Ectodermal cell (in vitro differentiated cells): ENCODE measurements at regions not wholly inside any gene's neighbourhood (a gene's known extent, or its start where the extent isn't known, plus 50 kb on each side); places are given as distances from the start of the nearest gene placed in this dataset.

ENCODE experiments used
- H3K27ac ChIP-seq: 2 replicates; pipeline ENCODE4 v1.7.0; 2013; ENCODE audit warnings: mild to moderate bottlenecking, low read depth, low read length; ENCODE audit not compliant: insufficient read depth, poor library complexity, severe bottlenecking
- H3K27me3 ChIP-seq: 2 replicates; pipeline ENCODE4 v1.7.0; 2013; ENCODE audit warnings: mild to moderate bottlenecking, low read length; ENCODE audit not compliant: insufficient read depth, control insufficient read depth, poor library complexity, severe bottlenecking
- H3K36me3 ChIP-seq: one replicate; pipeline ENCODE4 v1.7.0; 2013; ENCODE audit warnings: low read length; ENCODE audit not compliant: control insufficient read depth, insufficient read depth
- H3K4me1 ChIP-seq: one replicate; pipeline ENCODE4 v1.7.0; 2013; ENCODE audit warnings: low read length; ENCODE audit not compliant: control insufficient read depth, insufficient read depth
- H3K4me3 ChIP-seq: 2 replicates; pipeline ENCODE4 v1.7.0; 2013; ENCODE audit warnings: low read depth, low read length, control low read depth; ENCODE audit not compliant: insufficient read depth
- H3K9me3 ChIP-seq: 2 replicates; pipeline ENCODE4 v1.7.0; 2013; ENCODE audit warnings: mild to moderate bottlenecking, low read length, moderate library complexity; ENCODE audit not compliant: control insufficient read depth
- WGBS, 2 experiments: methylation state at CpG; one replicate each; pipeline ENCODE4 v1.1.7; 2013; ENCODE audit warnings: missing lambda C conversion rate in 2 of 2; 5-methylcytosine and 5-hydroxymethylcytosine counted together

GRCh38 chr15:70566047-70566835, 197.1 kb downstream of the UACA start:
- Histone ChIP-seq H3K27me3 (no peaks in the 10 kb centered on the region), H3K9me3 (no peaks in the 10 kb centered on the region), H3K36me3 (no peaks in the 10 kb centered on the region), H3K27ac (no peak overlapping the region), H3K4me1 (peaks cover 5% of the 10 kb centered on the region), H3K4me3 (no peak overlapping the region)
- 63 to 67% methylated on average over 14 of the region's 14 CpGs for WGBS, 2 experiments

GRCh38 chr15:70563561-70564095, 199.7 kb downstream of the UACA start:
- Histone ChIP-seq H3K4me1 (peaks cover 12% of the 10 kb centered on the region), H3K9me3 (no peaks in the 10 kb centered on the region), H3K4me3 (no peak overlapping the region), H3K27me3 (no peaks in the 10 kb centered on the region), H3K36me3 (no peaks in the 10 kb centered on the region), H3K27ac (no peak overlapping the region)
- 93 to 94% methylated on average over 6 of the region's 6 CpGs for WGBS, 2 experiments

GRCh38 chr15:70562906-70563305, 200.5 kb downstream of the UACA start:
- H3K36me3 ChIP-seq: no peaks in the 10 kb centered on the region
- 92 to 100% methylated on average over 2 of the region's 2 CpGs for WGBS, 2 experiments
- peaks cover 12% of the 10 kb centered on the region for H3K4me1 ChIP-seq
- H3K4me3 ChIP-seq: no peak overlapping the region
- H3K27ac ChIP-seq: no peak overlapping the region
- H3K9me3 ChIP-seq: no peaks in the 10 kb centered on the region
- H3K27me3 ChIP-seq: no peaks in the 10 kb centered on the region

- Histone ChIP-seq H3K36me3 (no peaks in the 10 kb centered on the region), H3K9me3 (no peaks in the 10 kb centered on the region), H3K4me1 (peaks cover 12% of the 10 kb centered on the region), H3K4me3 (no peak overlapping the region), H3K27me3 (no peaks in the 10 kb centered on the region), H3K27ac (no peak overlapping the region)
- WGBS, 2 experiments: 92 to 94% methylated on average over 7 of the region's 7 CpGs
Observed at GRCh38 chr15:70561885-70562284, 201.5 kb downstream of the UACA start.

GRCh38 chr15:70560617-70561328, 202.6 kb downstream of the UACA start:
- Histone ChIP-seq H3K9me3 (no peaks in the 10 kb centered on the region), H3K4me3 (no peak overlapping the region), H3K27me3 (no peaks in the 10 kb centered on the region), H3K27ac (no peak overlapping the region), H3K4me1 (peaks cover 15% of the 10 kb centered on the region), H3K36me3 (no peaks in the 10 kb centered on the region)
- WGBS, 2 experiments: 89 to 90% methylated on average over 4 of the region's 4 CpGs

- H3K36me3 ChIP-seq: no peaks in the 10 kb centered on the region
- WGBS, 2 experiments: 87 to 89% methylated on average over 20 of the region's 20 CpGs
- H3K4me3 ChIP-seq: no peak overlapping the region
- no peaks in the 10 kb centered on the region for H3K27me3 ChIP-seq
- H3K27ac ChIP-seq: no peak overlapping the region
- peaks cover 15% of the 10 kb centered on the region for H3K4me1 ChIP-seq
- no peaks in the 10 kb centered on the region for H3K9me3 ChIP-seq
Observed at GRCh38 chr15:70559265-70560239, 203.8 kb downstream of the UACA start.

GRCh38 chr15:70558406-70559264, 204.7 kb downstream of the UACA start:
- 85 to 93% methylated on average over 10 of the region's 10 CpGs for WGBS, 2 experiments
- Histone ChIP-seq H3K4me1 (peaks cover 15% of the 10 kb centered on the region), H3K27ac (no peak overlapping the region), H3K27me3 (no peaks in the 10 kb centered on the region), H3K36me3 (no peaks in the 10 kb centered on the region), H3K9me3 (no peaks in the 10 kb centered on the region), H3K4me3 (no peak overlapping the region)

GRCh38 chr15:70557521-70558258, 205.7 kb downstream of the UACA start:
- Histone ChIP-seq H3K27ac (no peak overlapping the region), H3K4me3 (no peak overlapping the region), H3K36me3 (no peaks in the 10 kb centered on the region), H3K9me3 (no peaks in the 10 kb centered on the region), H3K27me3 (no peaks in the 10 kb centered on the region), H3K4me1 (peaks cover 15% of the 10 kb centered on the region)
- 73 to 75% methylated on average over 3 of the region's 3 CpGs for WGBS, 2 experiments

- Histone ChIP-seq H3K9me3 (no peaks in the 10 kb centered on the region), H3K27me3 (no peaks in the 10 kb centered on the region), H3K36me3 (no peaks in the 10 kb centered on the region), H3K27ac (no peak overlapping the region), H3K4me3 (no peak overlapping the region), H3K4me1 (peaks cover 15% of the 10 kb centered on the region)
- 59 to 66% methylated on average over 7 of the region's 7 CpGs for WGBS, 2 experiments
Observed at GRCh38 chr15:70556779-70557178, 206.6 kb downstream of the UACA start.
